ENCODE measurements at regions not wholly inside any gene's neighbourhood (a gene's known extent, or its start where the extent isn't known, plus 50 kb on each side); places are given as distances from the start of the nearest gene placed in this dataset.

GRCh38 chr10:120313715-120314114 is 143.3 kb upstream of the PLPP4 start:
- Histone ChIP-seq H3K4me1 (ENCODE audit: control insufficient read depth, low read length) (no peaks in the 10 kb centered on the region), H3K36me3 (ENCODE audit: control insufficient read depth, low read length) (no peaks in the 10 kb centered on the region), H3F3A (ENCODE audit: control insufficient read depth, insufficient read depth) (no peaks in the 10 kb centered on the region), H4K20me1 (ENCODE audit: control insufficient read depth, insufficient read depth, low read depth, low read length) (no peaks in the 10 kb centered on the region), H3K27ac (ENCODE audit: low read depth, low read length) (no peak overlapping the region), H3K27me3 (ENCODE audit: control insufficient read depth, low read length) (no peaks in the 10 kb centered on the region), H3K4me3 (ENCODE audit: low read length) (no peak overlapping the region), H3K9me3 (ENCODE audit: control insufficient read depth, insufficient read depth, low read length) (no peaks in the 10 kb centered on the region), H3K4me2 (ENCODE audit: low read length) (no peak overlapping the region), H3K79me2 (ENCODE audit: control insufficient read depth, low read length) (no peaks in the 10 kb centered on the region), H3K9me2 (replicated peaks; ENCODE audit: control insufficient read depth, low read length) (no peaks in the 10 kb centered on the region)
- TF ChIP-seq EZH2phosphoT487 (IDR thresholded peaks at IDR 0.05; ENCODE audit: borderline replicate concordance, low read length), result no peak
- no peak for TF ChIP-seq CTCF (IDR thresholded peaks at IDR 0.05; ENCODE audit: low read depth, low read length, poor library complexity, severe bottlenecking)

- H3K79me2 ChIP-seq (ENCODE audit: control insufficient read depth, low read length), result no peaks in the 10 kb centered on the region
- H4K20me1 ChIP-seq (ENCODE audit: control insufficient read depth, insufficient read depth, low read depth, low read length), result no peaks in the 10 kb centered on the region
- no peak overlapping the region for H3K4me2 ChIP-seq (ENCODE audit: low read length)
- H3K9me3 ChIP-seq (ENCODE audit: control insufficient read depth, insufficient read depth, low read length), result no peaks in the 10 kb centered on the region
- no peaks in the 10 kb centered on the region for H3K9me2 ChIP-seq (replicated peaks; ENCODE audit: control insufficient read depth, low read length)
- no peaks in the 10 kb centered on the region for H3K36me3 ChIP-seq (ENCODE audit: control insufficient read depth, low read length)
- TF ChIP-seq EZH2phosphoT487 (IDR thresholded peaks at IDR 0.05; ENCODE audit: borderline replicate concordance, low read length) (no peak), CTCF (IDR thresholded peaks at IDR 0.05; ENCODE audit: low read depth, low read length, poor library complexity, severe bottlenecking) (no peak)
- H3K27me3 ChIP-seq (ENCODE audit: control insufficient read depth, low read length), result no peaks in the 10 kb centered on the region
- H3K27ac ChIP-seq (ENCODE audit: low read depth, low read length), result no peak overlapping the region
- H3F3A ChIP-seq (ENCODE audit: control insufficient read depth, insufficient read depth), result no peaks in the 10 kb centered on the region
- H3K4me1 ChIP-seq (ENCODE audit: control insufficient read depth, low read length), result no peaks in the 10 kb centered on the region
- no peak overlapping the region for H3K4me3 ChIP-seq (ENCODE audit: low read length)
These were observed 142.6 kb upstream of the PLPP4 start for GRCh38 chr10:120314442-120314841.

GRCh38 chr10:120318862-120319261 is 138.2 kb upstream of the PLPP4 start:
- Histone ChIP-seq H3K4me2 (ENCODE audit: low read length) (no peak overlapping the region), H3K9me2 (replicated peaks; ENCODE audit: control insufficient read depth, low read length) (no peaks in the 10 kb centered on the region), H3K4me3 (ENCODE audit: low read length) (no peak overlapping the region), H3K4me1 (ENCODE audit: control insufficient read depth, low read length) (no peaks in the 10 kb centered on the region), H3F3A (ENCODE audit: control insufficient read depth, insufficient read depth) (no peaks in the 10 kb centered on the region), H3K27ac (ENCODE audit: low read depth, low read length) (no peak overlapping the region), H4K20me1 (ENCODE audit: control insufficient read depth, insufficient read depth, low read depth, low read length) (no peaks in the 10 kb centered on the region), H3K9me3 (ENCODE audit: control insufficient read depth, insufficient read depth, low read length) (no peaks in the 10 kb centered on the region), H3K27me3 (ENCODE audit: control insufficient read depth, low read length) (no peaks in the 10 kb centered on the region), H3K36me3 (ENCODE audit: control insufficient read depth, low read length) (no peaks in the 10 kb centered on the region), H3K79me2 (ENCODE audit: control insufficient read depth, low read length) (no peaks in the 10 kb centered on the region)
- TF ChIP-seq CTCF (IDR thresholded peaks at IDR 0.05; ENCODE audit: low read depth, low read length, poor library complexity, severe bottlenecking), result no peak
- no peak for TF ChIP-seq EZH2phosphoT487 (IDR thresholded peaks at IDR 0.05; ENCODE audit: borderline replicate concordance, low read length)

GRCh38 chr10:120327675-120328074 is 129.4 kb upstream of the PLPP4 start:
- H3K9me2 ChIP-seq (replicated peaks; ENCODE audit: control insufficient read depth, low read length), result no peaks in the 10 kb centered on the region
- no peak for TF ChIP-seq CTCF (IDR thresholded peaks at IDR 0.05; ENCODE audit: low read depth, low read length, poor library complexity, severe bottlenecking)
- H3K4me2 ChIP-seq (ENCODE audit: low read length), result no peak overlapping the region
- H3K27me3 ChIP-seq (ENCODE audit: control insufficient read depth, low read length), result no peaks in the 10 kb centered on the region
- no peak overlapping the region for H3K4me3 ChIP-seq (ENCODE audit: low read length)
- no peaks in the 10 kb centered on the region for H3K9me3 ChIP-seq (ENCODE audit: control insufficient read depth, insufficient read depth, low read length)
- no peaks in the 10 kb centered on the region for H3K36me3 ChIP-seq (ENCODE audit: control insufficient read depth, low read length)
- H3F3A ChIP-seq (ENCODE audit: control insufficient read depth, insufficient read depth), result no peaks in the 10 kb centered on the region
- no peak overlapping the region for H3K27ac ChIP-seq (ENCODE audit: low read depth, low read length)
- no peaks in the 10 kb centered on the region for H3K79me2 ChIP-seq (ENCODE audit: control insufficient read depth, low read length)
- no peaks in the 10 kb centered on the region for H3K4me1 ChIP-seq (ENCODE audit: control insufficient read depth, low read length)
- no peaks in the 10 kb centered on the region for H4K20me1 ChIP-seq (ENCODE audit: control insufficient read depth, insufficient read depth, low read depth, low read length)
